Caco-2 (cell line): ENCODE measurements at regions not wholly inside any gene's neighbourhood (a gene's known extent, or its start where the extent isn't known, plus 50 kb on each side); places are given as distances from the start of the nearest gene placed in this dataset.

Source experiments
- BruUV-seq: library from RNA; stranded (reverse); fragments of 400-500 nt; replicated peaks from 2 replicates; lab custom pipeline; 2021; lab: Mats Ljungman, UMichigan
- CTCF ChIA-PET: fragments of 300-600 bp; sonication (Branson Sonifier 250); formaldehyde crosslinking; loops from one replicate; lab custom pipeline; 2022; ENCODE audit warnings: antibody characterized with exemption; lab: Charles Lee
- POLR2A ChIA-PET: fragments of 300-600 bp; sonication (Branson Sonifier 250); formaldehyde crosslinking; loops from one replicate; lab custom pipeline; 2022; ENCODE audit warnings: antibody characterized with exemption; lab: Charles Lee
- DNase-seq, 2 experiments: peaks; one replicate each; pipeline versions ENCODE4 v3.0.0 to v3.0.0-alpha.2; 2020 to 2022
- H3K27me3 ChIP-seq: replicated peaks from 2 replicates; pipeline ENCODE4 v1.6.0; 2011; ENCODE audit warnings: low read length; ENCODE audit not compliant: control insufficient read depth, insufficient read depth
- H3K36me3 ChIP-seq: 2 replicates; pipeline ENCODE4 v1.5.1; 2011; ENCODE audit warnings: low read length; ENCODE audit not compliant: control insufficient read depth, insufficient read depth
- H3K4me1 ChIP-seq: fragments of 250-450 bp; sonication (Bioruptor Pico); 2 replicates; pipeline ENCODE4 v1.5.1; 2020; ENCODE audit warnings: mild to moderate bottlenecking
- H3K4me3 ChIP-seq: 2 replicates; pipeline ENCODE4 v1.5.1; 2011; ENCODE audit warnings: low read depth, mild to moderate bottlenecking, control low read depth, low read length
- H3K9me3 ChIP-seq: fragments of 250-450 bp; sonication (Bioruptor Pico); 2 replicates; pipeline ENCODE4 v1.5.1; 2020; ENCODE audit warnings: mild to moderate bottlenecking, moderate library complexity
- H3K27ac Mint-ChIP-seq: one replicate; pipeline ENCODE4 v1.8.0; 2022; ENCODE audit warnings: mixed read lengths; ENCODE audit not compliant: unreplicated experiment
- H3K27me3 Mint-ChIP-seq: one replicate; pipeline ENCODE4 v1.8.0; 2022; ENCODE audit warnings: mixed read lengths; ENCODE audit not compliant: insufficient read depth, unreplicated experiment
- H3K36me3 Mint-ChIP-seq: one replicate; pipeline ENCODE4 v1.8.0; 2022; ENCODE audit warnings: mild to moderate bottlenecking, mixed read lengths; ENCODE audit not compliant: insufficient read depth, unreplicated experiment
- H3K4me1 Mint-ChIP-seq: one replicate; pipeline ENCODE4 v1.8.0; 2022; ENCODE audit warnings: low read depth, mixed read lengths; ENCODE audit not compliant: unreplicated experiment
- H3K4me3 Mint-ChIP-seq: one replicate; pipeline ENCODE4 v1.8.0; 2022; ENCODE audit warnings: mild to moderate bottlenecking, moderate library complexity, mixed read lengths; ENCODE audit not compliant: unreplicated experiment
- H3K9me3 Mint-ChIP-seq: one replicate; pipeline ENCODE4 v1.8.0; 2022; ENCODE audit warnings: mixed read lengths; ENCODE audit not compliant: unreplicated experiment
- intact Hi-C: fragments of 100-400 bp; cut with micrococcal nuclease; formaldehyde crosslinking; loops from one replicate; pipeline ENCODE4 v1.10.0; 2022; ENCODE audit not compliant: unreplicated experiment
- TF ChIP-seq, protein P1 (sequence below), 2 experiments: fragments of 200-600 bp in 1 of 2; IDR thresholded peaks; 1 replicate in 1 of 2; 2 replicates in 1 of 2; pipeline versions ENCODE4 v1.5.1 to v1.8.0; 2011 to 2022; ENCODE audit warnings: antibody characterized with exemption in 1 of 2, control low read depth in 1 of 2, inconsistent platforms in 1 of 2, low read depth in 1 of 2, low read length in 1 of 2, mild to moderate bottlenecking in 1 of 2, moderate library complexity in 1 of 2; ENCODE audit not compliant: insufficient read depth in 1 of 2, severe bottlenecking in 1 of 2, unreplicated experiment in 1 of 2

DNA sequence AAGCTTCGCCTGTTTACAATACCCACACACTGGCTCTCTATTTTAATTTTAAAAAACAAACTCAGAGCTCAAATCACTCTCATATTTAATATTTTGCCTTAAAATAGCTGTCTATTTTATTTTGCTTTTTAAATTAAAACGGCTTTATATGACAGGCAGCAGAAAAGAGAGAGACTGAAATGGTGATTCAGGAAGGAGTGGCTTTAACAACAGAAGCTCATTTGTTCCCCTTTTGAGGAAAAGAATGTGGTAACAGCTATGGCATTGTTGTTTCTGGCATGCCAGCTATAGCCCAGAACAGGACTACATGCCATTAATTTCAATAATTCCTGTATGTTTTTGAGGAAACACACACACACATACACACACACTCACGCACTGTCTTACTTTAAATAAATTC, 234.2 kb upstream of the PTBP2 start:
- H3K27ac Mint-ChIP-seq: no peak overlapping the region
- no peaks in the 10 kb centered on the region for H3K36me3 Mint-ChIP-seq
- no peak overlapping the region for H3K4me3 Mint-ChIP-seq
- H3K27me3 Mint-ChIP-seq: no peaks in the 10 kb centered on the region
- DNase-seq: no peak
- no TSS peak for BruUV-seq
- ChIA-PET CTCF (no interaction called here), POLR2A (no interaction called here)
- H3K9me3 Mint-ChIP-seq: no peaks in the 10 kb centered on the region
- Histone ChIP-seq H3K4me1 (no peaks in the 10 kb centered on the region), H3K36me3 (no peaks in the 10 kb centered on the region), H3K4me3 (no peak overlapping the region), H3K27me3 (no peaks in the 10 kb centered on the region), H3K9me3 (no peaks in the 10 kb centered on the region)
- H3K4me1 Mint-ChIP-seq: no peaks in the 10 kb centered on the region
- intact Hi-C loops: no loop called here
- TF ChIP-seq, protein P1, sequence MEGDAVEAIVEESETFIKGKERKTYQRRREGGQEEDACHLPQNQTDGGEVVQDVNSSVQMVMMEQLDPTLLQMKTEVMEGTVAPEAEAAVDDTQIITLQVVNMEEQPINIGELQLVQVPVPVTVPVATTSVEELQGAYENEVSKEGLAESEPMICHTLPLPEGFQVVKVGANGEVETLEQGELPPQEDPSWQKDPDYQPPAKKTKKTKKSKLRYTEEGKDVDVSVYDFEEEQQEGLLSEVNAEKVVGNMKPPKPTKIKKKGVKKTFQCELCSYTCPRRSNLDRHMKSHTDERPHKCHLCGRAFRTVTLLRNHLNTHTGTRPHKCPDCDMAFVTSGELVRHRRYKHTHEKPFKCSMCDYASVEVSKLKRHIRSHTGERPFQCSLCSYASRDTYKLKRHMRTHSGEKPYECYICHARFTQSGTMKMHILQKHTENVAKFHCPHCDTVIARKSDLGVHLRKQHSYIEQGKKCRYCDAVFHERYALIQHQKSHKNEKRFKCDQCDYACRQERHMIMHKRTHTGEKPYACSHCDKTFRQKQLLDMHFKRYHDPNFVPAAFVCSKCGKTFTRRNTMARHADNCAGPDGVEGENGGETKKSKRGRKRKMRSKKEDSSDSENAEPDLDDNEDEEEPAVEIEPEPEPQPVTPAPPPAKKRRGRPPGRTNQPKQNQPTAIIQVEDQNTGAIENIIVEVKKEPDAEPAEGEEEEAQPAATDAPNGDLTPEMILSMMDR (IDR thresholded peaks at IDR 0.05; ENCODE audit: insufficient read depth in 1 of 2, low read depth in 1 of 2, low read length in 1 of 2, severe bottlenecking in 1 of 2, unreplicated experiment in 1 of 2): no peak

DNA sequence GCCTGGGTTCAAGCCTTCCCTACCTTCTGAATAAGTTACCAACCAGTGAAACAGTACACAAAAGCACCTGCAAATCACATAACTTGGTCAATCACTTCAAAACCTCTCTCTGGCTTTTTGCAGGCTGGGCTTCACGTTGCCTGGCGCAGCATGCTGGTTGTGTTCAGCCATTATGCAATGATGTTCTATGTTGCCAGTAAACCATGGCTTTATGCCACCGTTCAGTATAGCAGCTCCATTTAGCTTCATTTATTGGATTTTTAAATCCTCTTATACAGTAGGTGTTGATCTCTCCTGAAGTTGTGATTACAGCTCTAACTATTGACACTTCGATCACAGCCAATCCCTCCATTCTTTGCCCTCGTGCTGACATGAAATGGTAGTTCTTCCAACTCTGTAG, 233.6 kb upstream of the PTBP2 start:
- POLR2A ChIA-PET: no interaction called here
- H3K9me3 Mint-ChIP-seq: no peaks in the 10 kb centered on the region
- no peaks in the 10 kb centered on the region for H3K9me3 ChIP-seq
- H3K27ac Mint-ChIP-seq: no peak overlapping the region
- no peaks in the 10 kb centered on the region for H3K36me3 ChIP-seq
- H3K36me3 Mint-ChIP-seq: no peaks in the 10 kb centered on the region
- H3K27me3 Mint-ChIP-seq: no peaks in the 10 kb centered on the region
- TF ChIP-seq, protein P1 (IDR thresholded peaks at IDR 0.05; ENCODE audit: insufficient read depth in 1 of 2, low read depth in 1 of 2, low read length in 1 of 2, severe bottlenecking in 1 of 2, unreplicated experiment in 1 of 2): no peak
- CTCF ChIA-PET: no interaction called here
- no peak for DNase-seq
- no peaks in the 10 kb centered on the region for H3K27me3 ChIP-seq
- no peaks in the 10 kb centered on the region for H3K4me1 ChIP-seq
- no peak overlapping the region for H3K4me3 ChIP-seq
- no peak overlapping the region for H3K4me3 Mint-ChIP-seq
- no peaks in the 10 kb centered on the region for H3K4me1 Mint-ChIP-seq
- no TSS peak for BruUV-seq
- intact Hi-C loops: no loop called here

DNA sequence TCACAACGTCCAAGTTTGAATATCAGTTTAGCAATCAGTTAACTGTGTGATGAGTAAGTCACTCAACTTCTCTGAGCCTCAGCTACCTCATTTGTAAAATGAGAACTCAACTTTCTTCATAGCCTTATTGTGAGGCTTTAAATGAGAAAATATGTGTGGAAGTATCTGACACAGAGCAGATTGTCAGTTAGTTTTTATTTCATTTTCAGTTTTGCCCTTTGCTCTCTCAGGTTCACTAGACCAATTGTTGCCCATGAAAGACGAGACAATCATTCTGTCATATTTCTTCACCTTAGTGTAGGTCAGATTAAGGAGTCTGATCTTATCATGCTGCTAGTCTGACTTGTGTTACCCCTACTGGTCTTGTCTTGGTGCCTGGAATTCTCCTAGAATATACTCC, 232.8 kb upstream of the PTBP2 start:
- no peaks in the 10 kb centered on the region for H3K27me3 Mint-ChIP-seq
- no peak for DNase-seq
- CTCF ChIA-PET: no interaction called here
- no peaks in the 10 kb centered on the region for H3K36me3 Mint-ChIP-seq
- no peak overlapping the region for H3K4me3 ChIP-seq
- H3K4me3 Mint-ChIP-seq: no peak overlapping the region
- no peak overlapping the region for H3K27ac Mint-ChIP-seq
- no peaks in the 10 kb centered on the region for H3K4me1 ChIP-seq
- no peaks in the 10 kb centered on the region for H3K9me3 ChIP-seq
- H3K36me3 ChIP-seq: no peaks in the 10 kb centered on the region
- H3K4me1 Mint-ChIP-seq: no peaks in the 10 kb centered on the region
- TF ChIP-seq, protein P1 (IDR thresholded peaks at IDR 0.05; ENCODE audit: insufficient read depth in 1 of 2, low read depth in 1 of 2, low read length in 1 of 2, severe bottlenecking in 1 of 2, unreplicated experiment in 1 of 2): no peak
- no peaks in the 10 kb centered on the region for H3K27me3 ChIP-seq
- POLR2A ChIA-PET: no interaction called here
- intact Hi-C loops: no loop called here
- no TSS peak for BruUV-seq
- H3K9me3 Mint-ChIP-seq: no peaks in the 10 kb centered on the region
